Upper lobe of left lung (tissue), 4 donors: ENCODE measurements at regions not wholly inside any gene's neighbourhood (a gene's known extent, or its start where the extent isn't known, plus 50 kb on each side); places are given as distances from the start of the nearest gene placed in this dataset.

Experiments used
- CTCF ChIP-seq, 6 experiments: fragments of 450-650 bp in 4 of 6; fragments of 200-600 bp in 2 of 6; sonication (generic) in 2 of 6; IDR thresholded peaks; one replicate each; pipeline ENCODE4 v1.5.1; 2016 to 2019; ENCODE audit warnings: antibody characterized with exemption in 6 of 6
- POLR2A ChIP-seq, 4 donors: fragments of 450-650 bp; IDR thresholded peaks; one replicate each; pipeline ENCODE4 v1.5.1; 2016 to 2017; ENCODE audit warnings: antibody characterized with exemption in 4 of 4, mild to moderate bottlenecking in 2 of 4
- POLR2AphosphoS5 ChIP-seq, 2 donors: sonication (generic); formaldehyde crosslinking; IDR thresholded peaks; one replicate each; pipeline ENCODE4 v1.5.1; 2017; ENCODE audit warnings: antibody characterized with exemption in 2 of 2

GRCh38 chr14:42078345-42078744, 471.7 kb downstream of the LRFN5 start:
- TF ChIP-seq POLR2A (IDR thresholded peaks at IDR 0.05) (no peak), CTCF (IDR thresholded peaks at IDR 0.05) (no peak), POLR2AphosphoS5 (IDR thresholded peaks at IDR 0.05) (no peak)
